IPS-NIHi7 (cell line): ENCODE measurements at regions not wholly inside any gene's neighbourhood (a gene's known extent, or its start where the extent isn't known, plus 50 kb on each side); places are given as distances from the start of the nearest gene placed in this dataset.
A peak's percentile ranks its signal among the peaks of the same experiment; 100 is the strongest.
"Not testable (repeated sequence)": the region's sequence is repeated elsewhere in the genome, so short reads cannot be mapped to it uniquely, and the experiment has no call there.

ENCODE experiments used
- DNase-seq: peaks from one replicate; pipeline ENCODE4 v3.0.0; 2012; ENCODE audit warnings: mixed read lengths; ENCODE audit errors: extremely low spot score

DNA sequence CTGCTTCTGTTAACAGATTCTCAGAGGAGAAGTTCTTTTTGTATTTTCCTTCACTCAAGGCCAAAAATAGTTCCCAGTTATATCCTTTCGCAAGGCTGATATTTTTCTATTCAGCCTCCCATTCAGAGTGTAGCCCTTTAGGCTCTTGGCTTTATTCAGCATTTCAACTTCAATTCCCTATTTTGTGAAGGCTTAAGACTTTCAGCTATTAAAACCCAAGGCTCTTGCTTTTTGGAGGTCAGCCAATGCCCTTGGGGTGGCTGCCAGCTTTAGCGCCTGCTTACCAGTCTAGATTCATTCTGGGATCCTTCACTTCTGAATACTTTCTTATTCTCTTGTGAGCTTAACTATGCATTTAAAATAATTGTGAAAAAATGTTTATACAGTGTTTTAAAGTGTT is 57.3 kb upstream of the ADGRA3 start:
- DNase-seq, result no peak

DNA sequence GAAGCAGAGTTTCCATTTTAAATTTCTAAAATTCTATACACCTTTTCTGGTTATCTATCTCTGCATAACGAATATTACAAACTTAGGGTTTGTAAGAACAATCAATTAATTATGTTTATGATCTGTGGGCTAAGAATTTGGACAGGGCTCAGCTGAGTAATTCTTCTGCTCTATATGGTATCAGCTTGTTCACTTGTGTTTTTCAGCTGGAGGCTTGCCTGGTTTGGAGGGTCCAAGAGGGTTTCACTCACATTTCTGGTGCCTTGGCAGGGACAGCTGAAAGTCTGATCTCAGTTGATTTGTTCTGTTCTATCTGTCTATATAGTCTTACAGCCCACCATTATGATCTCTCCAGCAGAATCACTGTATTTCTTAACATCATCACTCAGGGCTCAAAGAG is 57.8 kb upstream of the ADGRA3 start:
- DNase-seq, result no peak

DNA sequence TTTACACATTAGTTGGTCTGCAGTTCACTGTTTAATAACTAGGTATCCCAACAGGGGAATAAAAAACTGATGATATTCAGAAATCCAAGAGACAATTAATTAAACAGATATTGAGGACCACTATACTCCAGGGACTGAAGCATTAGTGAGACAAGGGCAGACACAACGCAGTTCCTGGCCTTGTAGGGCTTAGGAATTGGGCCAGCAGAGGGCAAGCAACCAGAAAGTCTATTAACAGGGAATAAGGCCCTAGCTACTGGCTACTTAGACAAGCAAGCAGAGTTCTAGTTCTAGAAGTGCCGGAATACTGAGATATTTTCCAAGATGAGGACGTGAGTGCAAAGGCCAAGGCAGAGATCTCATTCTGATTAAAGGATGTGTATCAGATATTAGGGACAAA is 58.6 kb upstream of the ADGRA3 start:
- peak; percentile 19 for DNase-seq

DNA sequence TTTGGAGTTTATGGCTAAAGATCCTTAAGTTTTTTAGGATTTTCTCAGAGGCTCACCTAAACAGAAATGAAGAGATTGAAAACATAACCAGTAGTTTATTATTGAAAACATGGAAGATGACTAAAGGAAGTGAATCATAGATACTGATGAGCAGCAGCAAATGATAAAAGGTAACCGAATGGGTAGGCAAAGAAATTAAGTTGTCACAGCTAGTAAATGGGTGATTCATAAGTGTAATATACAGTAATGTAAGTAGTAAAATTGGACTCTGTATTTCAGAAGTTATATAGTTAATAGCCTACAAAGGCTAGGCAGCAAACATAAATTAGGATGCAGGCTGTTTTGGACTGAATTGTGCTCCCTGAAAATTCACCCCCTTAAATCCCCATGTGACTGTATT is 59.0 kb upstream of the ADGRA3 start:
- no peak for DNase-seq

DNA sequence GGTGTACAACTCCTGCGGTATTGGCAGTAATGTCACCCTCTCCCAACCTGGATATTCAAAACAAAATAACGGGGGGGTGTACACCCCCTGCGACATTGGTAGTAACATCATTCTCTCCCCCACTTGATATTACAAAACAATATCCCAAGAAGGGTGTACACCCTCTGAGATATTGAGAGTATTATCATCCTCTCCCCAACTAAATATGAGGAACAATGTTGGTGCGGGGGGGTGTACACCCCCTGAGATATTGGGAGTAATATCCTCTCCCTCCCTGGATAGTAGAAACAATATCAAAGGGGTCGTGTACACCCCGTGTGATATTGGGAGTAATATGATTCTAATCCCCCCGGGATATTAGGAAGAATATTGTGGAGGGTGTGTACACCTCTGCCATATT is 71.4 kb upstream of the ADGRA3 start:
- no peak for DNase-seq

DNA sequence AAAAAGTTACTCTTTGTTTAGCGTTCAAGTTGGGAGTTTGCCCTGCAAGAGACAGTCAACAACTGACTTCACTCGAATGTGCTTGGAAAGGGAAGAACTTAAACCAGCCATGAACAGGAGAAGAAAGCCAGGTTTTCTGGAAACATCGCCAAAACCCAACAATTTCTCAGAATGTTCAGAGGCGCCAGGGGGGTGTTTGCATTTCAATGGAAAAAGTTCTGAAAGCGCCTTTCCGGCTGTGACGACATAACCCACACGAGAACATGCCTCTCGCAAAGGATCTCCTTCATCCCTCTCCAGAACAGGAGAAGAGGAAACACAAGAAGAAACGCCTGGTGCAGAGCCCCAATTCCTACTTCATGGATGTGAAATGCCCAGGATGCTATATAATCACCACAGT is 78.1 kb upstream of the ADGRA3 start:
- no peak for DNase-seq

DNA sequence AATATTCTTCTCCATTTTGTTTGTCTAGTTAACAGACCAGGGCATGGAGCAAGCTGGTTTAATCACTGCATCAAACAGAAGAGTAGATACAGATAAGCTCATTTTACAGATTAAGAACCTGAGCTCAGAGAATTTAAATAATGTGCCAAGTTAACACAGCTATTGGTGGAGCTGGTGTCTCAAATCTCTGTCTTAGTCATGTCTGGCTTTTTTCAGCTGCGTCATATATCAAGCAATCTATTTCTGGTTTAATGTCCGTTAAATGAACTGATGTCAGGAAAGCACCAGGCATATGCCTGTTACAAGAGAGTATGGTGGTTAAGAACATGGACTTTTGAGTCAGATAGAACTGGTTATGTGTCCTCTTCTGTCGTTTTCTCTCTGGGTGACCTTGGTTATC is 79.8 kb upstream of the ADGRA3 start:
- no peak for DNase-seq

DNA sequence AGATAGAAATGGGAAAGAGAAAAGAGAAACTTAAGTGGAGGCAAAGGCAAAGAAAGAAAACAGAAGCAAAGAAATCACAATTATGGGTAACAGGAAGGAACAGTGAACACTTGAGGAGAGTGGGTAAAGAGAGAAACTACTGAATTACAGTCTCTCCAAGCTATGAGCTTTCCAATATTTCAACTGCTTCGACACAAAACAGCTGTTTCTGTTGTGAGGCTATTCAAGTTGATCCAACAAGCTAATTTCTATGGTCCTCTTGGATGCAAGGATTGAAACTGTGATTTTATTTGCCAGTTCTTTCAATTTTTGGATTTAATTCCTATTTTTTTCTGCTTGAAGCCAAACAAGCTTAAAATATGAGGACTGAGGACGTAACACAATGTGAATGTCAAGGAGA is 80.5 kb upstream of the ADGRA3 start:
- DNase-seq, result no peak

DNA sequence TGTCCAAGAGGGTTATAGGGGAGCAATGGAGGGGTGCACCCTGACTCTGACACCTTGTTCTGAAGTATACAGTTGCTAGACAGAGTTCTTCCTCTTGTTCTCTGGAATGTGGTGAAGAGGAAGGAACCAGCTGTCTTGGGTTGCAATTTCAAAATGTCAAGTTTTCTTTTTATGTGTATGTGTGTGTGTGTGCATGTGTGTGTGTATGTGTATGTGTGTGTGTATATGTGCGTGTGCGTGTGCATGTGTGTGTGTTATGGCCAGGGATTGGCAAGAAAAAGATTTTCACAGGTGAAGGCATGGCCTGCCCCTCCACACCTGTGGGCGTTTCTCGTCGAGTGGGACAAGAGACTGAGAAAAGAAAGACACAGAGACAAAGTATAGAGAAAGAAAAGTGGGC is 81.6 kb upstream of the ADGRA3 start:
- no peak for DNase-seq

DNA sequence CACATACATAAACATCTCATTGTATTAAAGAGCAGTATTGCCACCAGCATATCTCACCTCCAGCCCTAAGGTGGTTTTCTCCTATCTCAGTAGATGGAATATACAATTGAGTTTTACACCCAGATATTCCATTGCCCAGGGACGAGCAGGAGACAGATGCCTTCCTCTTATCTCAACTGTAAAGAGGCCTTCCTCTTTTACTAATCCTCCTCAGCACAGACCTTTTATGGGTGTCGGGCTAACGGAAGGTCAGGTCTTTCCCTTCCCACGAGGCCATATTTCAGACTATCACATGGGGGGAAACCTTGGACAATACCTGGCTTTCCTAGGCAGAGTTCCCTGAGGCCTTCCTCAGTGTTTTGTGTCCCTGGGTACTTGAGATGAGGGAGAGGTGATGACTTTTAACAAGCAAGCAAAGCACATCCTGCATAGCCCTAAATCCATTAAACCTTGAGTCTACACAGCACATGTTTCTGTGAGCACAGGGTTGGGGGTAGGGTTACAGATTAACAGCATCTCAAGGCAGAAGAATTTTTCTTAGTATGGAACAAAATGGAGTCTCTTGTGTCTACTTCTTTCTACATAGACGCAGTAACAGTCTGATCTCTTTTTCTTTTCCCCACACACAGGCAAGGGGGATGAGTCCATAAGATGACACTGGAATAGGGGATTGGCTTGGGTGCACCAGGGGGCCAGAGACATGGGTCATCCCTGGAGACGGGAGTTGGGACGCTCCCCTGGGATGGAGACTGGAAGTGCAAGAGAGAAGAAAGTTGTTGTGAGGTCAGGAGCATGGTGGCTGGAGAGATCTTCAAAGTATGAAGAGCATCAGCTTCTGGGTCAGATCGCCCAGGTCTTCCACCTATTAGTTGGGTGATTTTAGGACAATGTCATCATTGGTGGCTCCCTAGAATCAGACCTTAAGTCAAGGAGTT is 82.5 kb upstream of the ADGRA3 start:
- DNase-seq, result not testable (repeated sequence)

DNA sequence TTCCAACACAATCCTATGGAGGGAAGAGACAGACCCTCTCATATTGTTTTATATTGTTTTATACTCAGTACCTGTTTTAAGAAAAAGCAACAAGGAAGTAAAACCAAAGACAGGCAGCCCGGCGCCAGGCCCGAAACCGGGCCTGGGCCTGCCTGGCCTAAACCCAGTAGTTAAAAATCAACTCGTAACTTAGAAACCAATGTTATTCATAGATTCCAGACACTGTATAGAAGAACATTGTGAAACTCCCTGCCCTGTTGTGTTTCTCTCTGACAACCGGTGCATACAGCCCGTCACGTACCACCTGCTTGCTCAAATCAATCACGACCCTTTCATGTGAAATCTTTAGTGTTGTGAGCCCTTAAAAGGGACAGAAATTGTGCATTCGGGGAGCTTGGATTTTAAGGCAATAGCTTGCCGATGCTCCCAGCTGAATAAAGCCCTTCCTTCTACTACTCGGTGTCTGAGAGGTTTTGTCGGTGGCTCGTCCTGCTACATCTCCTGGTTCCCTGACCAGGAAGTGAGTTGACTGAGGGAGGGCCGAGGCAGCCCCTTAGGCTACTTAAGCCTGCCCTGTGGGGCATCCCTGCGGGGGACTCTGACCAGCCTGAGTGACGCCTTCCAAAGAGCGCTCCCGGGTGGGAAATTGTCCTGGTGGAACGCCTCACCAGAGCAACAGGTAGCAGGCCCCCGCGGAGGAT is 83.5 kb upstream of the ADGRA3 start:
- DNase-seq, result not testable (repeated sequence)

DNA sequence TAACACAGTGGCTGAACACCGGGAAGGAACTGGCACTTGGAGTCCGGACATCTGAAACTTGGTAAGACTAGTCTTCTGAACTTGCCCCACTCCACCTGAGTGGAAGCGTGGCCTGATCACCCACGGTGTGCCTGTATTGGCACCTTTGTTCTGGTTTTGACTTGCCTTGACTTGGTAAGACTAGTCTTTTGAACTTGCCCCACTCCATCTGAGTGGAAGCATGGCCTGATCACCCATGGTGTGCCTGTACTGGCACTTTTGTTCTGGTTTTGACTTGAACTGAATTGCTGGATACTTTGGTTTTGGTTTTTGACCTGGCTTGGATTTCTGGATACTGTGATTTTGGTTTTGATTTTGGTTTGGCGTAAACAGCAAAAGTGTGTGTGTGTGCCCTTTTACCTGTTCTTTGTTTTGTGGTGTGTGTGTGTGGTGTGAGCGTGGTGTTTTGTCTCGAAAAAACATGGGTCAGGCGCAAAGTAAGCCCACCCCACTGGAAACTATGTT is 84.1 kb upstream of the ADGRA3 start:
- not testable (repeated sequence) for DNase-seq

DNA sequence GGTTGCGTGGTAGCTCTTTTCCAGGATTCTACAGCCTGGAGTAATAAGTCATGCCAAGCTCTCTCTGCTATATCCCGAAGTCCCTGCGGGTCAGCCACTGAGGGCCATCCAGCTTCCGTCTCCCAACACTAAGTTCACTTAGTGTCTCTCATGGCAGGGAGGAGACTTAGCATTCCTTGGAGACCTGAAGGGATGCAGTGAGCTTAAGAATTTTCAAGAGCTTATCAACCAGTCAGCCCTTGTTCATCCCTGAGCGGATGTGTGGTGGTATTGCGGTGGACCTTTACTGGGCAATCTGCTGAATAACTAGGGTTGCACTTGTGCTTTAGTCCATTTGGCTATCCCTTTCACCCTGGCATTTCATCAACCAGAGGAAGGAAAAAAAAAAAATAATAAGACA is 85.8 kb upstream of the ADGRA3 start:
- DNase-seq, result not testable (repeated sequence)

DNA sequence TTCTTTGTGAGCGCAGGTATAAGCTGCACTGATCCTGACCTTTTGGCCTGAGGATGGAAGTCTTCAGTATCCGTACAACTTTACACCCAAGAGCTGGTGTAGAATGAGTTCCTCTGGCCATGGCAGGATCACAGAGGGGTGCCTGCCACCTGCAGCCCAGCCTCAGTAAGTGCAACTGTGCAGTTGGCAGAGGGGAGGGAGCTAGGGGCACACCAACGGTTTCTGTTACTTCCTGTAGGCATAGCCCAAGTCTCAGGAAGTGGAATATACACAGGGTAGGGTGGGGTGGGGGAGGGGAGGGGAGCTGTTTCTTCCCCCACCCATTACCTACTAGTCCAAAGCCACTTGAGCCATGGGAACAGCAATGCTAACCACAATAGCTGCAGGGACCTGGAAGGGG is 85.4 kb upstream of the GBA3 start:
- DNase-seq, result peak; percentile 55

DNA sequence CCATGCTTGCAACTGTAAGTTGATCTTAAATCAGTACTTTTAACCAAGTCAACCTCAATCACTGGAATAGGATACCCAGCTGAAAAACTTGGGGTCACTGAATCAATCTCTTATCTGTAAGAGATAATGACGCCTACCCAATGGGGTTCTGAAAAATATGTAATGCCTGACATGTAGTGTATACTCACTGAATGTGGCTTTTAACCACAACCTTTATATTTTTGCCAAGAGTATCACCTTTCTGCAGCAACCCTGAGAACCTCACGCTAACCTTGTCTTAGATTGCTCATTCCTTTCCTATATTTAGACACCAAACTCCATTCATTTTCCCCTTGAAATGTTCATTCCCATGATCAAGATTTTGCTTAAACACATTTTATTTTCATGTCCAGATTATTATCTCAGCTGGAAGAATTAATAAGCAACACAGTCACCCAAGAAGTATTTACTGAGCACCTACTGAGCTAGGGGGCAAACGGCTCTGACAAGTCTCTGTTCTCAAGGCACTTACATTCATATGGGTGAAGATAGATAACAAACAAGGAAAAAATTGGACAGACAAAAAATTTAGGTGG is 82.7 kb upstream of the GBA3 start:
- DNase-seq, result not testable (repeated sequence)

DNA sequence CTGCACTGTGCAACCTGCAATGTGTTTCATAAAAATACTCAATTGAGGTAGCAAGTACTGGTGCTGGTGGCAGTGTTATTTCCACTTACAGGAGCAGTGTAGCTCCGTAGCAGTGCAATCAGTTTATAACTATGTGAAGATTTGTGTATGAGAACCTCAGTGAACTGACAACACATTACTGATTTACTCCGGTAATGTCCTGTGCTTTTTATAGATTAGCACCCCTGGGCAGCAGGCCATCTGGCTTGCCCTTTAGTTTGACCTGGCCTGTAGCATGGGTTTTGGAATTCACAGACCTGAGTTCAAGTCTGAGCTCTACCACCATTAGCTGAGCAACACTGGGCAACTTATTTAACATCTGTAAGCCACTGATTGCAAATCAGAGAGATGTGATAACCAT is 78.6 kb upstream of the GBA3 start:
- no peak for DNase-seq

DNA sequence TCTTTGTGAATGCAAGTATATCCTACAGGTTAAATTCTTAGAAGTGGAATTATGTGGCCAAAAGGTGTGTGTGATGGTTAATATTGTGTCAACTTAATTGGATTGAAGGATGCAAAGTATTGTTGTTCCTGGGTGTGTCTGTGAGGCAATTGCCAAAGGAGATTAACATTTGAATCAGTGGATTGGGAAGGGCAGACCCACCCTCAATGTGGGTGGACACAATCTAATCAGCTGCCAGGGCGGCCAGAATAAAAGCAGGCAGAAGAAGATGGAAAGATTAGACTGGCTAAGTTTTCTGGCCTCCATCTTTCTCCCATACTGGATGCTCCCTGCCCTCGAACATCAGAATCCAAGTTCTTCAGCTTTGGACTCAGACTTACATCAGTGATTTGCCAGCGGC is 76.2 kb upstream of the GBA3 start:
- no peak for DNase-seq

DNA sequence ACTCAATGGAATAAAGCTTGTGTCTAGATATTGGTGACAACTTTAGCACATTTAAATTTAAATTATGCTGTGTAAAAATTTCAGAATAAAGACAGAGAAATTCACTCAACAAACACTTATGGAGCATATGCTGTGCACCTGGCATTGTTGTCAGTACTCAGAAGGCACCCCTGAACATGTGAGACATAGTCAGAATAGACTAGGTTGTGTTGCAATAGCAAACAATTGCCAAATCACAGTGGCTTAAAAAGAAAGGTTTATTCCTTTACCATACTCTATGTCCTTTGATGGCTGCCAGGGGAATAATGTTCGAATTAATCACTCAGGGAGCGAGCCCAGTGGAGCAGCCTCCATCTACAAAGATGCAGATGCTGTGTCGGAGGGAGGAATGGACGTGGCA is 72.6 kb upstream of the GBA3 start:
- not testable (repeated sequence) for DNase-seq

DNA sequence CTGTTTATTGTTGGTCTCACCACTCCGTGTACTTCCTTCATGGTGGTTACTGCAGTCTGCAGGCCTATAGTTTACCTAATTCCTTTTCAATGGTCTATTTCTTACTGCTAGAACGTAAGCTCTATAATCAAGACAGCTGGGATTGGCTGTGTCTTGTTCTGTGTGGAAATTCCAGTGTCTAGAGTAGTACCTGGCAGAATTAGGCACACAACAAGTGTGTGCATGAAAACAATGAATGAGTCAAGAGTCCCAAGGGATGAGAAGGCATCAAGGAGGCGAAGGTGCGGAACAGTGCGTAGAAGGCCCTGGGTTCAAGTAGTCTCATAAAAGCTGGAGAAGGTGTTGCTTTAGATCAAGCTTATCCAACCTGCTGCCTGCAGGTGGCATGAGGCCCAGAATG is 70.8 kb upstream of the GBA3 start:
- not testable (repeated sequence) for DNase-seq

DNA sequence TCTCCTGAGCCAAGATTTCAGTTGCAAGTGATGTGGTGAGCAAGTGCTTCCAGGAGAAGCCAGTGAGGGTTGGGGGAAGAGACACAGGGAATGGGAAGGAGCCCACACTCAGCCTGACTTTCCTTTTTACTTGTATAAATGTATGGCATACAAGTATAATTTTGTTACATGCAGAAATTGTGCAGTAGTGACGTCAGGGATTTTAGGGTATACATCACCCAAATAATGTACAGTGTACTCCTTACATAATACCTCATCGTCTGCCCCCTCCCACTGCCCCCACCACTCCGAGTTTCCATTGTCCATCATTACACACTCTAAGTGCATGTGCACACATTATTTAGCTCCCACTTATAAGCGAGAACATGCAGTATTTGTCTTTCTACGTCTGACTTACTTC is 68.7 kb upstream of the GBA3 start:
- not testable (repeated sequence) for DNase-seq

DNA sequence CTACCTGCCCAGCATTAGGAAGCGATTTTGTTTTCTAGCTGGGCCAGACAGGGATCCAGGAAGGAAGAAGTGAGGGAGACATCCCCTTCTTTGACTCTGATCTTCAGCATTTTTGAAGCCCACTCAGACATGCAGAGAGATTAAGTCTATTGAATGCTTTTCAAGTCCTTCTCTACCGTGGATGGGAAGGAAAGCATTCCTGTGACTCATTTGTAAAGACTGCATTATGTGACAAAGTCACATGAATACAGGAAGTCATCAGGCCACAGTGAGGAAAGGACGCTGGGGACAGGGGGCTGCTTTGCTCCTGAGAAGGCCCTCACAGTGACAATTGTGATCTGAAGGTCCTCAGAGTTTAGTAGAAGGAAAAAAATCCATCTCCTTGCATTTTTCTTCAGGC is 67.4 kb upstream of the GBA3 start:
- no peak for DNase-seq

DNA sequence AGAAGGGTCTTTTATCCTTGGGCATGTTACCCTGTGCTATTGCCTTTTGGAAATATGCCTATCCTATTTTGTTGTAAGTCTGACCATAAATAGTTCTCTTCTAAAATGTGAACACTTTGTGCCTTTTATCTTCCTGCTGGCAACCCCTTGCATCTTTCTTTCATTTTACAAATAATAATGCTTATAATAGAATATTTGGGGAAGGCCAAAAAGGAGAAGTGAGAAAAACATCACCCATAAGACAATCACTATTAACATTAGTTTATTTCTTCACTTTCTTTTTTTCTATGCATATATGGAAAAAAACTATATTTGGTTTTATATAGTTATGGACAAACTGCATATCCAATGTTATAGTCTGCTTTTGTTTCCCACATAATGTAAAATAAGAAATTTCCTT is 64.9 kb upstream of the GBA3 start:
- not testable (repeated sequence) for DNase-seq
